GM23338 (cell line): ENCODE measurements at regions not wholly inside any gene's neighbourhood (a gene's known extent, or its start where the extent isn't known, plus 50 kb on each side); places are given as distances from the start of the nearest gene placed in this dataset.

Experiments
- ATAC-seq: fragments of 200-7000 bp; cut with Tn5 transposase; 3 replicates; pipeline ENCODE4 v1.9.1; 2020
- DNase-seq: peaks from one replicate; pipeline ENCODE4 v3.0.0-alpha.2; 2015; ENCODE audit warnings: low spot score
- H2AFZ ChIP-seq: fragments of 200-600 bp; sonication (generic); 2 replicates; pipeline ENCODE4 v1.8.0; 2016; ENCODE audit warnings: antibody characterized with exemption, mild to moderate bottlenecking, moderate library complexity
- H3F3A ChIP-seq: fragments of 200-600 bp; sonication (generic); replicated peaks from 2 replicates; pipeline ENCODE4 v1.8.0; 2017; ENCODE audit warnings: antibody characterized with exemption, mixed run types, low read depth
- H3K27ac ChIP-seq: fragments of 200-600 bp; sonication (generic); 2 replicates; pipeline ENCODE4 v1.6.1; 2016; ENCODE audit warnings: low read depth
- H3K27me3 ChIP-seq: fragments of 200-600 bp; sonication (generic); 2 replicates; pipeline ENCODE4 v1.8.0; 2016; ENCODE audit warnings: mild to moderate bottlenecking, mixed run types, moderate library complexity; ENCODE audit not compliant: insufficient read depth
- H3K36me3 ChIP-seq: fragments of 200-600 bp; sonication (generic); 2 replicates; pipeline ENCODE4 v1.8.0; 2016; ENCODE audit warnings: mild to moderate bottlenecking; ENCODE audit not compliant: insufficient read depth
- H3K4me1 ChIP-seq: fragments of 200-600 bp; sonication (generic); 2 replicates; pipeline ENCODE4 v1.8.0; 2016; ENCODE audit warnings: mild to moderate bottlenecking, moderate library complexity; ENCODE audit not compliant: insufficient read depth
- H3K4me2 ChIP-seq: fragments of 200-600 bp; sonication (generic); 2 replicates; pipeline ENCODE4 v1.7.1; 2017; ENCODE audit warnings: mixed run types
- H3K4me3 ChIP-seq: fragments of 200-600 bp; sonication (generic); 2 replicates; pipeline ENCODE4 v1.6.1; 2016; ENCODE audit warnings: mixed run types
- H3K79me2 ChIP-seq: fragments of 200-600 bp; sonication (generic); replicated peaks from 2 replicates; pipeline ENCODE4 v1.8.0; 2017; ENCODE audit warnings: mild to moderate bottlenecking; ENCODE audit not compliant: insufficient read depth
- H3K9me2 ChIP-seq: fragments of 200-600 bp; sonication (generic); 2 replicates; pipeline ENCODE4 v1.8.0; 2017; ENCODE audit not compliant: insufficient read depth
- H4K20me1 ChIP-seq: fragments of 200-600 bp; sonication (generic); replicated peaks from 2 replicates; pipeline ENCODE4 v1.8.0; 2017; ENCODE audit warnings: mild to moderate bottlenecking; ENCODE audit not compliant: insufficient read depth
- H3K27ac Mint-ChIP-seq: 2 replicates; pipeline ENCODE4 v1.8.0; 2020; ENCODE audit warnings: inconsistent platforms, mild to moderate bottlenecking, moderate library complexity, mixed read lengths
- H3K27me3 Mint-ChIP-seq: 3 replicates; pipeline ENCODE4 v1.8.0; 2022; ENCODE audit warnings: low read depth, mild to moderate bottlenecking, moderate library complexity, mixed read lengths, inconsistent platforms; ENCODE audit not compliant: insufficient read depth, poor library complexity
- H3K36me3 Mint-ChIP-seq: 3 replicates; pipeline ENCODE4 v1.8.0; 2021; ENCODE audit warnings: low read depth, mild to moderate bottlenecking, inconsistent platforms, moderate library complexity, mixed read lengths
- H3K4me1 Mint-ChIP-seq: 3 replicates; pipeline ENCODE4 v1.8.0; 2020; ENCODE audit warnings: mild to moderate bottlenecking, inconsistent platforms, mixed read lengths
- H3K4me3 Mint-ChIP-seq: 3 replicates; pipeline ENCODE4 v1.8.0; 2021; ENCODE audit warnings: moderate library complexity, mild to moderate bottlenecking, inconsistent platforms, mixed read lengths
- H3K9me3 Mint-ChIP-seq: 3 replicates; pipeline ENCODE4 v1.8.0; 2020; ENCODE audit warnings: moderate library complexity, mild to moderate bottlenecking, inconsistent platforms, mixed read lengths
- CREB1 ChIP-seq: fragments of 250-450 bp; sonication (Bioruptor Pico); IDR thresholded peaks from 2 replicates; pipeline ENCODE4 v1.5.0; 2020; ENCODE audit warnings: low read depth, mild to moderate bottlenecking, moderate library complexity
- CTCF ChIP-seq, 2 experiments: fragments of 200-600 bp in 1 of 2; sonication (generic) in 1 of 2; conservative IDR thresholded peaks; 2 replicates each; pipeline versions ENCODE4 v1.5.1 to v1.6.1; 2016 to 2017; ENCODE audit warnings: antibody characterized with exemption in 2 of 2, low read depth in 2 of 2, mild to moderate bottlenecking in 2 of 2, moderate library complexity in 1 of 2
- ETS1 ChIP-seq: IDR thresholded peaks from 2 replicates; pipeline ENCODE4 v1.6.1; 2016; ENCODE audit warnings: antibody characterized with exemption
- EZH2 ChIP-seq: fragments of 200-600 bp; sonication (generic); IDR thresholded peaks from one replicate; pipeline ENCODE4 v1.8.0; 2017; ENCODE audit warnings: antibody characterized with exemption, mild to moderate bottlenecking, low read depth; ENCODE audit not compliant: unreplicated experiment
- EZH2phosphoT487 ChIP-seq: fragments of 200-600 bp; sonication (generic); IDR thresholded peaks from one replicate; pipeline ENCODE4 v1.8.1; 2018; ENCODE audit warnings: antibody characterized with exemption; ENCODE audit not compliant: unreplicated experiment
- JUNB ChIP-seq: IDR thresholded peaks from one replicate; pipeline ENCODE4 v1.6.1; 2016; ENCODE audit warnings: antibody characterized with exemption; ENCODE audit not compliant: unreplicated experiment
- POLR2AphosphoS5 ChIP-seq: IDR thresholded peaks from 2 replicates; pipeline ENCODE4 v1.6.1; 2016; ENCODE audit warnings: antibody characterized with exemption, low read depth
- REST ChIP-seq: IDR thresholded peaks from one replicate; pipeline ENCODE4 v1.6.1; 2018; ENCODE audit warnings: antibody characterized with exemption; ENCODE audit not compliant: unreplicated experiment
- STAT1 ChIP-seq: IDR thresholded peaks from one replicate; pipeline ENCODE4 v1.6.1; 2016; ENCODE audit warnings: antibody characterized with exemption; ENCODE audit not compliant: unreplicated experiment
- ZNF114 ChIP-seq: fragments of 250-450 bp; sonication (Bioruptor Pico); IDR thresholded peaks from 2 replicates; pipeline ENCODE4 v1.5.0; 2020; ENCODE audit warnings: mild to moderate bottlenecking, moderate library complexity
- ZNF331 ChIP-seq: fragments of 250-450 bp; sonication (Bioruptor Pico); IDR thresholded peaks from 2 replicates; pipeline ENCODE4 v1.5.0; 2020; ENCODE audit warnings: low read depth, mild to moderate bottlenecking, moderate library complexity
- ZNF462 ChIP-seq: fragments of 250-450 bp; sonication (Bioruptor Pico); IDR thresholded peaks from 2 replicates; pipeline ENCODE4 v1.5.0; 2020; ENCODE audit warnings: mild to moderate bottlenecking, moderate library complexity

GRCh38 chr16:66002601-66003000 is 363.9 kb upstream of the CDH5 start:
- H3K4me1 ChIP-seq = peaks cover 7% of the 10 kb centered on the region; the same call in 1 of the 2 replicates
- H3K27me3 ChIP-seq = no peaks in the 10 kb centered on the region
- no peaks in the 10 kb centered on the region for H3K36me3 ChIP-seq
- no peaks in the 10 kb centered on the region for H4K20me1 ChIP-seq
- H3K4me2 ChIP-seq = no peak overlapping the region
- no peak overlapping the region for H3K4me3 Mint-ChIP-seq
- peaks cover 3% of the 10 kb centered on the region for H3K27me3 Mint-ChIP-seq
- H3F3A ChIP-seq = no peaks in the 10 kb centered on the region
- no peak overlapping the region for H2AFZ ChIP-seq
- peaks cover 10% of the 10 kb centered on the region for H3K4me1 Mint-ChIP-seq
- no peaks in the 10 kb centered on the region for H3K9me2 ChIP-seq
- H3K9me3 Mint-ChIP-seq = peaks cover 12% of the 10 kb centered on the region
- no peak overlapping the region for H3K27ac Mint-ChIP-seq
- no peak for TF ChIP-seq POLR2AphosphoS5
- TF ChIP-seq EZH2phosphoT487 = no peak
- TF ChIP-seq CTCF (conservative IDR thresholded peaks at IDR 0.05; ENCODE audit: low read depth in 2 of 2) = no peak
- no peak for TF ChIP-seq STAT1
- TF ChIP-seq ETS1 = no peak
- no peak for TF ChIP-seq ZNF114
- no peak for TF ChIP-seq JUNB
- TF ChIP-seq ZNF462 = no peak
- TF ChIP-seq EZH2 = no peak
- TF ChIP-seq CREB1 = no peak
- no peak for TF ChIP-seq REST
- no peak for TF ChIP-seq ZNF331 (CRISPR knock-in tag)
- H3K27ac ChIP-seq = no peak overlapping the region
- ATAC-seq = no peak
- H3K4me3 ChIP-seq = no peak overlapping the region
- H3K36me3 Mint-ChIP-seq = peaks cover 3% of the 10 kb centered on the region; the same call in 1 of the 3 replicates
- no peak for DNase-seq
- H3K79me2 ChIP-seq = no peaks in the 10 kb centered on the region
